ENCODE measurements at regions not wholly inside any gene's neighbourhood (a gene's known extent, or its start where the extent isn't known, plus 50 kb on each side); places are given as distances from the start of the nearest gene placed in this dataset.

GRCh38 chr4:187416216-187416615 lies 579.4 kb upstream of the ZFP42 start:
- no peaks in the 10 kb centered on the region for H3K36me3 Mint-ChIP-seq (ENCODE audit: low read depth)
- Histone ChIP-seq H3K4me1 (ENCODE audit: insufficient read depth, low read length) (no peaks in the 10 kb centered on the region), H3K27ac (ENCODE audit: low read depth in 1 of 2, low read length in 2 of 2) (no peak overlapping the region), H3K9me3 (ENCODE audit: control insufficient read depth in 1 of 2, insufficient read depth in 1 of 2, low read length in 2 of 2) (peaks cover 0 to 6% of the 10 kb centered on the region in 2 experiments), H3K36me3 (ENCODE audit: insufficient read depth, low read length) (no peaks in the 10 kb centered on the region), H3K27me3 (ENCODE audit: control insufficient read depth in 1 of 2, insufficient read depth in 2 of 2, low read length in 2 of 2) (no peaks in the 10 kb centered on the region), H3K4me3 (ENCODE audit: low read length) (no peak overlapping the region)
- POLR2A ChIA-PET = no interaction called here
- no peak overlapping the region for H3K27ac Mint-ChIP-seq
- intact Hi-C loops (cut with DNase I, micrococcal nuclease) = no loop called here
- CTCF ChIA-PET = no interaction called here
- H3K4me3 Mint-ChIP-seq = no peak overlapping the region
- H3K9me3 Mint-ChIP-seq = peaks cover 5% of the 10 kb centered on the region
- DNase-seq = no peak
- no peak for TF ChIP-seq CTCF (IDR thresholded peaks at IDR 0.05)
- ATAC-seq (ENCODE audit: poor library complexity) = no peak
- no peaks in the 10 kb centered on the region for H3K4me1 Mint-ChIP-seq (ENCODE audit: low read depth)
- H3K27me3 Mint-ChIP-seq = no peaks in the 10 kb centered on the region

- Histone ChIP-seq H3K36me3 (ENCODE audit: insufficient read depth, low read length) (no peaks in the 10 kb centered on the region), H3K27ac (ENCODE audit: low read depth in 1 of 2, low read length in 2 of 2) (no peak overlapping the region), H3K9me3 (ENCODE audit: control insufficient read depth in 1 of 2, insufficient read depth in 1 of 2, low read length in 2 of 2) (peaks cover 0 to 8% of the 10 kb centered on the region in 2 experiments), H3K4me1 (ENCODE audit: insufficient read depth, low read length) (no peaks in the 10 kb centered on the region), H3K4me3 (ENCODE audit: low read length) (no peak overlapping the region), H3K27me3 (ENCODE audit: control insufficient read depth in 1 of 2, insufficient read depth in 2 of 2, low read length in 2 of 2) (no peaks in the 10 kb centered on the region)
- H3K4me3 Mint-ChIP-seq = no peak overlapping the region
- H3K27ac Mint-ChIP-seq = no peak overlapping the region
- intact Hi-C loops (cut with DNase I, micrococcal nuclease) = no loop called here
- H3K4me1 Mint-ChIP-seq (ENCODE audit: low read depth) = no peaks in the 10 kb centered on the region
- DNase-seq (no peak), ATAC-seq (ENCODE audit: poor library complexity) (no peak)
- POLR2A ChIA-PET = no interaction called here
- H3K9me3 Mint-ChIP-seq = peaks cover 7% of the 10 kb centered on the region
- CTCF ChIA-PET = no interaction called here
- H3K36me3 Mint-ChIP-seq (ENCODE audit: low read depth) = no peaks in the 10 kb centered on the region
- H3K27me3 Mint-ChIP-seq = no peaks in the 10 kb centered on the region
- TF ChIP-seq CTCF (IDR thresholded peaks at IDR 0.05) = no peak
These were observed 577.9 kb upstream of the ZFP42 start for GRCh38 chr4:187417721-187418120.

- Mint-ChIP-seq H3K27ac (no peak overlapping the region), H3K4me1 (ENCODE audit: low read depth) (no peaks in the 10 kb centered on the region), H3K36me3 (ENCODE audit: low read depth) (no peaks in the 10 kb centered on the region), H3K27me3 (no peaks in the 10 kb centered on the region), H3K4me3 (no peak overlapping the region), H3K9me3 (peaks cover 3% of the 10 kb centered on the region)
- DNase-seq (no peak), ATAC-seq (ENCODE audit: poor library complexity) (no peak)
- no peaks in the 10 kb centered on the region for H3K4me1 ChIP-seq (ENCODE audit: insufficient read depth, low read length)
- H3K4me3 ChIP-seq (ENCODE audit: low read length) = no peak overlapping the region
- H3K27ac ChIP-seq (ENCODE audit: low read depth in 1 of 2, low read length in 2 of 2) = no peak overlapping the region
- peaks cover 0 to 25% of the 10 kb centered on the region in 2 experiments for H3K9me3 ChIP-seq (ENCODE audit: control insufficient read depth in 1 of 2, insufficient read depth in 1 of 2, low read length in 2 of 2)
- H3K36me3 ChIP-seq (ENCODE audit: insufficient read depth, low read length) = no peaks in the 10 kb centered on the region
- ChIA-PET POLR2A (no interaction called here), CTCF (no interaction called here)
- TF ChIP-seq CTCF (IDR thresholded peaks at IDR 0.05) = no peak
- H3K27me3 ChIP-seq (ENCODE audit: control insufficient read depth in 1 of 2, insufficient read depth in 2 of 2, low read length in 2 of 2) = no peaks in the 10 kb centered on the region
- intact Hi-C loops (cut with DNase I, micrococcal nuclease) = no loop called here
These were observed 572.9 kb upstream of the ZFP42 start for GRCh38 chr4:187422655-187423054.
